ENCODE measurements at regions not wholly inside any gene's neighbourhood (a gene's known extent, or its start where the extent isn't known, plus 50 kb on each side); places are given as distances from the start of the nearest gene placed in this dataset.

- ChIA-PET CTCF (ENCODE audit: low intra/inter-chr PET ratio) (no interaction called here), POLR2A (no interaction called here)
- intact Hi-C loops (cut with micrococcal nuclease) (no loop called here), in situ Hi-C loops (cut with MboI) (no loop called here)
- no peak overlapping the region for H3K9ac ChIP-seq (ENCODE audit: insufficient read depth in 1 of 2, low read depth in 2 of 2, low read length in 2 of 2)
- no peaks in the 10 kb centered on the region for H3K9me1 ChIP-seq (ENCODE audit: control insufficient read depth, insufficient read depth, low read length)
- TF ChIP-seq ZNF644 (tag; IDR thresholded peaks at IDR 0.05; ENCODE audit: low read depth) (no peak), MCM7 (IDR thresholded peaks at IDR 0.05) (no peak), MTA2 (IDR thresholded peaks at IDR 0.05; ENCODE audit: low read depth) (no peak), PTBP1 (IDR thresholded peaks at IDR 0.05; ENCODE audit: low read depth, low read length) (no peak), ZZZ3 (IDR thresholded peaks at IDR 0.05) (no peak), CEBPG (CRISPR knock-in tag; IDR thresholded peaks at IDR 0.05) (no peak), CEBPG (tag; conservative IDR thresholded peaks at IDR 0.05 in 1 of 2, IDR thresholded peaks at IDR 0.05 in 1 of 2) (no peak), STAT6 (CRISPR knock-in tag; IDR thresholded peaks at IDR 0.05) (no peak), ZNF436 (CRISPR knock-in tag; IDR thresholded peaks at IDR 0.05) (no peak), PHTF2 (CRISPR knock-in tag; IDR thresholded peaks at IDR 0.05) (no peak), TCF15 (CRISPR knock-in tag; IDR thresholded peaks at IDR 0.05) (no peak), SIX5 (IDR thresholded peaks at IDR 0.05; ENCODE audit: borderline replicate concordance in 1 of 2, insufficient read depth in 1 of 2, low read depth in 1 of 2, low read length in 2 of 2) (no peak), TBL1XR1 (IDR thresholded peaks at IDR 0.05; ENCODE audit: low read length in 2 of 2) (no peak), MXI1 (IDR thresholded peaks at IDR 0.05; ENCODE audit: low read depth, low read length) (no peak), ATF2 (CRISPR knock-in tag; IDR thresholded peaks at IDR 0.05) (no peak), NCOA4 (IDR thresholded peaks at IDR 0.05; ENCODE audit: partially characterized antibody) (no peak), ARNT (IDR thresholded peaks at IDR 0.05) (no peak), HES1 (IDR thresholded peaks at IDR 0.05; ENCODE audit: low read depth) (no peak)
- H3K27ac ChIP-seq (ENCODE audit: extremely low read depth, low read depth, low read length), result no peak overlapping the region
- no peaks in the 10 kb centered on the region for H3K27me3 ChIP-seq (ENCODE audit: control insufficient read depth in 2 of 2, insufficient read depth in 2 of 2, low read length in 2 of 2)
- no peak overlapping the region for H3K4me3 ChIP-seq
- H4K20me1 ChIP-seq (replicated peaks; ENCODE audit: control insufficient read depth, insufficient read depth, low read length), result no peaks in the 10 kb centered on the region
- H2AFZ ChIP-seq (ENCODE audit: low read depth, low read length), result no peak overlapping the region
- no TSS peak for BruUV-seq (replicated peaks)
- no peaks in the 10 kb centered on the region for H3K9me3 ChIP-seq (replicated peaks; ENCODE audit: control insufficient read depth, insufficient read depth, low read depth, low read length)
- FAIRE-seq (no peak), ATAC-seq (no peak), DNase-seq (ENCODE audit: extremely low read depth in 1 of 4, low spot score in 3 of 4) (no peak)
- no peaks in the 10 kb centered on the region for H3K36me3 ChIP-seq (ENCODE audit: control insufficient read depth, insufficient read depth, low read length)
- no peak overlapping the region for H3K4me2 ChIP-seq (ENCODE audit: insufficient read depth, low read length)
- H3K79me2 ChIP-seq (ENCODE audit: control insufficient read depth, insufficient read depth, low read length), result no peaks in the 10 kb centered on the region
- H3K4me1 ChIP-seq (replicated peaks in 1 of 2; ENCODE audit: control insufficient read depth in 2 of 2, insufficient read depth in 2 of 2, low read length in 2 of 2), result no peaks in the 10 kb centered on the region
- no CpG with 5 or more reads among the region's 2 CpGs for WGBS (ENCODE audit: insufficient coverage, low coverage, missing lambda C conversion rate)
These were observed 203.6 kb downstream of the GJA1 start for GRCh38 chr6:121639021-121639420.

All from K562 (cell line).